BLaER1 (cell line): ENCODE measurements at regions not wholly inside any gene's neighbourhood (a gene's known extent, or its start where the extent isn't known, plus 50 kb on each side); places are given as distances from the start of the nearest gene placed in this dataset.
A peak's percentile ranks its signal among the peaks of the same experiment; 100 is the strongest.

Source experiments
- H3K27ac ChIP-seq: shearing (Covaris generic); formaldehyde crosslinking; 2 replicates; pipeline ENCODE4 v1.8.1; 2022
- H3K27me3 ChIP-seq: shearing (Covaris generic); formaldehyde crosslinking; 2 replicates; pipeline ENCODE4 v1.8.1; 2022
- H3K36me3 ChIP-seq: shearing (Covaris generic); formaldehyde crosslinking; 2 replicates; pipeline ENCODE4 v1.8.1; 2022
- H3K4me1 ChIP-seq: shearing (Covaris generic); formaldehyde crosslinking; 2 replicates; pipeline ENCODE4 v1.8.1; 2022
- H3K4me2 ChIP-seq: shearing (Covaris generic); formaldehyde crosslinking; 2 replicates; pipeline ENCODE4 v1.8.1; 2022
- H3K4me3 ChIP-seq: shearing (Covaris generic); formaldehyde crosslinking; 2 replicates; pipeline ENCODE4 v1.8.1; 2022
- H3K9ac ChIP-seq: shearing (Covaris generic); formaldehyde crosslinking; 2 replicates; pipeline ENCODE4 v1.8.1; 2022
- H3K9me3 ChIP-seq: shearing (Covaris generic); formaldehyde crosslinking; 2 replicates; pipeline ENCODE4 v1.8.1; 2022
- H4K20me1 ChIP-seq: shearing (Covaris generic); formaldehyde crosslinking; 2 replicates; pipeline ENCODE4 v1.8.1; 2022
- Cebpa-rat ChIP-seq: shearing (Covaris generic); IDR thresholded peaks from 2 replicates; pipeline ENCODE4 v1.8.1; 2022

- Histone ChIP-seq H4K20me1 (no peaks in the 10 kb centered on the region), H3K36me3 (no peaks in the 10 kb centered on the region), H3K27me3 (no peaks in the 10 kb centered on the region), H3K4me3 (no peak overlapping the region), H3K27ac (no peak overlapping the region), H3K4me1 (peaks cover 13% of the 10 kb centered on the region), H3K9ac (no peak overlapping the region), H3K4me2 (peak overlapping the region; percentile 36; the same call in 1 of the 2 replicates), H3K9me3 (no peaks in the 10 kb centered on the region)
- TF ChIP-seq Cebpa-rat: no peak
These were observed 216.8 kb downstream of the PTEN start for GRCh38 chr10:88080213-88080612.

- no peak overlapping the region for H3K27ac ChIP-seq
- H3K27me3 ChIP-seq: no peaks in the 10 kb centered on the region
- H3K36me3 ChIP-seq: no peaks in the 10 kb centered on the region
- H3K4me2 ChIP-seq: no peak overlapping the region
- no peak overlapping the region for H3K4me3 ChIP-seq
- H3K4me1 ChIP-seq: peaks cover 9% of the 10 kb centered on the region
- no peaks in the 10 kb centered on the region for H4K20me1 ChIP-seq
- no peak overlapping the region for H3K9ac ChIP-seq
- H3K9me3 ChIP-seq: no peaks in the 10 kb centered on the region
- no peak for TF ChIP-seq Cebpa-rat
These were observed 218.1 kb downstream of the PTEN start for GRCh38 chr10:88081457-88082054.

- Histone ChIP-seq H3K4me3 (no peak overlapping the region), H3K27ac (no peak overlapping the region), H4K20me1 (no peaks in the 10 kb centered on the region), H3K4me1 (peaks cover 9% of the 10 kb centered on the region), H3K4me2 (no peak overlapping the region), H3K36me3 (no peaks in the 10 kb centered on the region), H3K9ac (no peak overlapping the region), H3K27me3 (no peaks in the 10 kb centered on the region), H3K9me3 (no peaks in the 10 kb centered on the region)
- TF ChIP-seq Cebpa-rat: no peak
These were observed 219.0 kb downstream of the PTEN start for GRCh38 chr10:88082391-88082790.

- no peak for TF ChIP-seq Cebpa-rat
- H3K4me1 ChIP-seq: peaks cover 9% of the 10 kb centered on the region
- no peak overlapping the region for H3K4me3 ChIP-seq
- H3K27me3 ChIP-seq: no peaks in the 10 kb centered on the region
- H3K9me3 ChIP-seq: no peaks in the 10 kb centered on the region
- no peak overlapping the region for H3K4me2 ChIP-seq
- no peak overlapping the region for H3K27ac ChIP-seq
- H4K20me1 ChIP-seq: no peaks in the 10 kb centered on the region
- H3K9ac ChIP-seq: no peak overlapping the region
- no peaks in the 10 kb centered on the region for H3K36me3 ChIP-seq
These were observed 219.6 kb downstream of the PTEN start for GRCh38 chr10:88082806-88083596.

- no peaks in the 10 kb centered on the region for H4K20me1 ChIP-seq
- H3K9me3 ChIP-seq: no peaks in the 10 kb centered on the region
- no peaks in the 10 kb centered on the region for H3K27me3 ChIP-seq
- peaks cover 9% of the 10 kb centered on the region for H3K4me1 ChIP-seq
- no peaks in the 10 kb centered on the region for H3K36me3 ChIP-seq
- H3K4me2 ChIP-seq: no peak overlapping the region
- TF ChIP-seq Cebpa-rat: no peak
- H3K4me3 ChIP-seq: no peak overlapping the region
- H3K9ac ChIP-seq: no peak overlapping the region
- H3K27ac ChIP-seq: no peak overlapping the region
These were observed 220.2 kb downstream of the PTEN start for GRCh38 chr10:88083597-88083989.

GRCh38 chr10:88086187-88086960 is 222.9 kb downstream of the PTEN start:
- H3K4me3 ChIP-seq: no peak overlapping the region
- H3K4me2 ChIP-seq: no peak overlapping the region
- H3K36me3 ChIP-seq: no peaks in the 10 kb centered on the region
- TF ChIP-seq Cebpa-rat: no peak
- no peak overlapping the region for H3K9ac ChIP-seq
- H3K27me3 ChIP-seq: no peaks in the 10 kb centered on the region
- no peaks in the 10 kb centered on the region for H4K20me1 ChIP-seq
- H3K9me3 ChIP-seq: no peaks in the 10 kb centered on the region
- 0 out of 2 replicates have a peak, but pooled peaks cover 5% of the 10 kb centered on the region for H3K4me1 ChIP-seq
- no peak overlapping the region for H3K27ac ChIP-seq

- H3K4me1 ChIP-seq: peaks cover 10% of the 10 kb centered on the region; the same call in 1 of the 2 replicates
- no peak for TF ChIP-seq Cebpa-rat
These were observed 225.3 kb downstream of the PTEN start for GRCh38 chr10:88088441-88089340.

GRCh38 chr10:88089498-88089897 is 226.1 kb downstream of the PTEN start:
- Histone ChIP-seq H3K27me3 (no peaks in the 10 kb centered on the region), H3K4me2 (no peak overlapping the region), H3K9me3 (no peaks in the 10 kb centered on the region), H3K9ac (no peak overlapping the region), H3K27ac (no peak overlapping the region), H3K4me3 (no peak overlapping the region), H4K20me1 (no peaks in the 10 kb centered on the region), H3K36me3 (no peaks in the 10 kb centered on the region), H3K4me1 (peaks cover 10% of the 10 kb centered on the region; the same call in 1 of the 2 replicates)
- no peak for TF ChIP-seq Cebpa-rat

More at GRCh38 chr10:88088441-88089340, 225.3 kb downstream of the PTEN start:
- Histone ChIP-seq H3K36me3 (no peaks in the 10 kb centered on the region), H3K4me3 (no peak overlapping the region), H3K9me3 (no peaks in the 10 kb centered on the region), H3K4me2 (no peak overlapping the region), H4K20me1 (no peaks in the 10 kb centered on the region), H3K27ac (no peak overlapping the region), H3K27me3 (no peaks in the 10 kb centered on the region), H3K9ac (no peak overlapping the region)

- Histone ChIP-seq H3K9me3 (no peaks in the 10 kb centered on the region), H3K27ac (no peak overlapping the region), H3K9ac (no peak overlapping the region), H4K20me1 (no peaks in the 10 kb centered on the region), H3K4me1 (peaks cover 10% of the 10 kb centered on the region; the same call in 1 of the 2 replicates), H3K4me2 (no peak overlapping the region), H3K36me3 (no peaks in the 10 kb centered on the region), H3K4me3 (no peak overlapping the region), H3K27me3 (no peaks in the 10 kb centered on the region)
- no peak for TF ChIP-seq Cebpa-rat
These were observed 227.3 kb downstream of the PTEN start for GRCh38 chr10:88090568-88091214.
